GM12878 (cell line): ENCODE measurements at regions not wholly inside any gene's neighbourhood (a gene's known extent, or its start where the extent isn't known, plus 50 kb on each side); places are given as distances from the start of the nearest gene placed in this dataset.

ENCODE experiments used
- ATAC-seq: fragments of 200-7000 bp; cut with Tn5 transposase; 3 replicates; pipeline ENCODE4 v1.9.1; 2020; ENCODE audit warnings: mild to moderate bottlenecking, moderate library complexity
- BruUV-seq: library from RNA; stranded (reverse); fragments of 400-500 nt; replicated peaks from 2 replicates; lab custom pipeline; 2021; lab: Mats Ljungman, UMichigan
- CTCF ChIA-PET: fragments of 300-600 bp; sonication (Branson Sonifier 250); formaldehyde crosslinking; extraction: SDS; loops from one replicate; lab custom pipeline; 2021; ENCODE audit warnings: inconsistent platforms; lab: Yijun Ruan, JAX
- POLR2A ChIA-PET: fragments of 350-600 bp; formaldehyde crosslinking; extraction: SDS; loops from one replicate; lab custom pipeline; 2021; ENCODE audit warnings: inconsistent platforms; lab: Charles Lee
- RAD21 ChIA-PET: fragments of 300-600 bp; sonication (Branson Sonifier 250); formaldehyde crosslinking; loops from one replicate; lab custom pipeline; 2023; ENCODE audit warnings: antibody characterized with exemption; ENCODE audit not compliant: unreplicated experiment; lab: Charles Lee
- SMC1A ChIA-PET: fragments of 300-600 bp; sonication (Branson Sonifier 250); formaldehyde crosslinking; loops from one replicate; lab custom pipeline; 2023; ENCODE audit not compliant: unreplicated experiment, uncharacterized antibody; lab: Charles Lee
- DNase-seq: peaks from one replicate; pipeline ENCODE4 v3.0.0-alpha.2; 2011; ENCODE audit warnings: low read depth, low spot score
- FAIRE-seq: peaks from 3 replicates; lab custom pipeline; 2011; peaks lifted over from hg19 to GRCh38; lab: Jason Lieb, UNC
- H2AFZ ChIP-seq: 2 replicates; pipeline ENCODE4 v1.6.0; 2011; ENCODE audit warnings: low read depth, low read length, control low read depth; ENCODE audit not compliant: control insufficient read depth
- H3K27ac ChIP-seq: 2 replicates; pipeline ENCODE4 v1.5.1; 2011; ENCODE audit warnings: control low read depth; ENCODE audit not compliant: control insufficient read depth, insufficient read depth
- H3K27me3 ChIP-seq, 2 experiments: replicated peaks in 1 of 2; 2 replicates each; pipeline versions ENCODE4 v1.6.0 to v1.6.1; 2011; ENCODE audit warnings: low read length in 1 of 2; ENCODE audit not compliant: control insufficient read depth in 2 of 2, insufficient read depth in 2 of 2
- H3K36me3 ChIP-seq, 2 experiments: 2 replicates each; pipeline ENCODE4 v1.5.1; 2011; ENCODE audit warnings: low read length in 1 of 2; ENCODE audit not compliant: control insufficient read depth in 2 of 2, insufficient read depth in 2 of 2
- H3K4me1 ChIP-seq: 2 replicates; pipeline ENCODE4 v1.6.1; 2011; ENCODE audit warnings: mild to moderate bottlenecking, low read length, moderate library complexity, mixed read lengths; ENCODE audit not compliant: control insufficient read depth, insufficient read depth
- H3K4me2 ChIP-seq: 2 replicates; pipeline ENCODE4 v1.6.0; 2011; ENCODE audit warnings: control low read depth; ENCODE audit not compliant: control insufficient read depth, insufficient read depth
- H3K4me3 ChIP-seq: fragments of 200-600 bp; sonication (generic); 2 replicates; pipeline ENCODE4 v1.5.1; 2016
- H3K79me2 ChIP-seq: 2 replicates; pipeline ENCODE4 v1.6.0; 2011; ENCODE audit warnings: low read length; ENCODE audit not compliant: control insufficient read depth, insufficient read depth
- H3K9ac ChIP-seq: 2 replicates; pipeline ENCODE4 v1.8.0; 2011; ENCODE audit warnings: low read length, control low read depth, mixed read lengths; ENCODE audit not compliant: control insufficient read depth, insufficient read depth
- H3K9me3 ChIP-seq: replicated peaks from 3 replicates; pipeline ENCODE4 v1.5.1; 2011; ENCODE audit warnings: mild to moderate bottlenecking, low read length; ENCODE audit not compliant: control insufficient read depth, insufficient read depth
- H4K20me1 ChIP-seq: 2 replicates; pipeline ENCODE4 v1.6.0; 2011; ENCODE audit not compliant: control insufficient read depth, insufficient read depth
- BHLHE40 ChIP-seq, 2 experiments: fragments of 450-650 bp in 1 of 2; IDR thresholded peaks; 2 replicates each; pipeline ENCODE4 v1.6.1; 2011 to 2017; ENCODE audit warnings: low read depth in 2 of 2, borderline replicate concordance in 1 of 2, improper control_type of control experiment in 1 of 2, low read length in 1 of 2, mild to moderate bottlenecking in 1 of 2
- BMI1 ChIP-seq: fragments of 450-650 bp; IDR thresholded peaks from 2 replicates; pipeline ENCODE4 v1.6.1; 2016; ENCODE audit warnings: mild to moderate bottlenecking, moderate library complexity, borderline replicate concordance
- CHD2 ChIP-seq: IDR thresholded peaks from 2 replicates; pipeline ENCODE4 v1.6.1; 2011; ENCODE audit warnings: low read depth, low read length, improper control_type of control experiment, borderline replicate concordance
- ETV6 ChIP-seq, 2 experiments: fragments of 450-650 bp in 1 of 2; IDR thresholded peaks in 1 of 2; conservative IDR thresholded peaks in 1 of 2; 2 replicates each; pipeline ENCODE4 v1.6.1; 2014; ENCODE audit warnings: antibody characterized with exemption in 1 of 2, borderline replicate concordance in 1 of 2, low read depth in 1 of 2, mild to moderate bottlenecking in 1 of 2, moderate library complexity in 1 of 2
- GATAD2B ChIP-seq: fragments of 450-650 bp; conservative IDR thresholded peaks from 2 replicates; pipeline ENCODE4 v1.6.1; 2017; ENCODE audit warnings: low read depth, mild to moderate bottlenecking, moderate library complexity
- MTA3 ChIP-seq: IDR thresholded peaks from 2 replicates; pipeline ENCODE4 v1.6.1; 2012; ENCODE audit warnings: low read length, inconsistent platforms, borderline replicate concordance
- NR2F1 ChIP-seq: fragments of 450-650 bp; conservative IDR thresholded peaks from 2 replicates; pipeline ENCODE4 v1.6.1; 2017; ENCODE audit warnings: mild to moderate bottlenecking
- RELA ChIP-seq: fragments of 450-650 bp; IDR thresholded peaks from 2 replicates; pipeline ENCODE4 v1.8.0; 2014; ENCODE audit warnings: borderline replicate concordance; ENCODE audit not compliant: partially characterized antibody
- SMAD1 ChIP-seq: fragments of 450-650 bp; IDR thresholded peaks from 2 replicates; pipeline ENCODE4 v1.6.1; 2018; ENCODE audit warnings: mild to moderate bottlenecking, low read depth; ENCODE audit not compliant: partially characterized antibody
- SRF ChIP-seq, 2 experiments: IDR thresholded peaks; 2 replicates each; pipeline ENCODE4 v1.6.1; 2011; ENCODE audit warnings: low read depth in 2 of 2, low read length in 2 of 2, mild to moderate bottlenecking in 1 of 2, moderate library complexity in 1 of 2
- SUZ12 ChIP-seq: fragments of 200-600 bp; sonication (generic); IDR thresholded peaks from one replicate; pipeline ENCODE4 v1.6.1; 2018; ENCODE audit warnings: antibody characterized with exemption, mild to moderate bottlenecking; ENCODE audit not compliant: unreplicated experiment
- ZNF384 ChIP-seq: IDR thresholded peaks from 2 replicates; pipeline ENCODE4 v1.6.1; 2012; ENCODE audit warnings: low read depth, mild to moderate bottlenecking, low read length, improper control_type of control experiment, borderline replicate concordance
- WGBS: methylation state at CpG from one replicate; pipeline ENCODE4 v1.1.6; 2016; ENCODE audit warnings: low lambda C conversion rate; ENCODE audit not compliant: insufficient replicate concordance, insufficient coverage; ENCODE audit errors: missing lambda C conversion rate; 5-methylcytosine and 5-hydroxymethylcytosine counted together
- in situ Hi-C: fragments of 300-500 bp; cut with MboI; formaldehyde crosslinking; loops from 9 replicates; pipeline ENCODE4 v1.14.3; 2018; ENCODE audit warnings: mixed read lengths
- intact Hi-C: fragments of 100-400 bp; cut with micrococcal nuclease; formaldehyde crosslinking; loops from one replicate; pipeline ENCODE4 v1.14.2; 2022; ENCODE audit not compliant: unreplicated experiment
- TF ChIP-seq, protein P1 (sequence below), 3 experiments: IDR thresholded peaks in 2 of 3; conservative IDR thresholded peaks in 1 of 3; 2 replicates each; pipeline ENCODE4 v1.5.1; 2011; ENCODE audit warnings: low read depth in 3 of 3, low read length in 3 of 3, mild to moderate bottlenecking in 3 of 3, control low read depth in 2 of 3, moderate library complexity in 2 of 3, inconsistent platforms in 1 of 3, mixed read lengths in 1 of 3; ENCODE audit not compliant: control insufficient read depth in 2 of 3, insufficient read depth in 1 of 3; ENCODE audit errors: extremely low read depth in 1 of 3
- TF ChIP-seq, protein P2 (sequence below): IDR thresholded peaks from 2 replicates; pipeline ENCODE4 v1.6.1; 2011; ENCODE audit warnings: mild to moderate bottlenecking, low read depth, low read length, moderate library complexity; ENCODE audit not compliant: insufficient replicate concordance
- TF ChIP-seq, protein P3 (sequence below): fragments of 450-650 bp; IDR thresholded peaks from 2 replicates; pipeline ENCODE4 v1.6.1; 2017; ENCODE audit warnings: borderline replicate concordance
- TF ChIP-seq, protein P4 (sequence below): fragments of 450-650 bp; IDR thresholded peaks from 2 replicates; pipeline ENCODE4 v1.6.1; 2017; ENCODE audit warnings: mild to moderate bottlenecking, moderate library complexity

DNA sequence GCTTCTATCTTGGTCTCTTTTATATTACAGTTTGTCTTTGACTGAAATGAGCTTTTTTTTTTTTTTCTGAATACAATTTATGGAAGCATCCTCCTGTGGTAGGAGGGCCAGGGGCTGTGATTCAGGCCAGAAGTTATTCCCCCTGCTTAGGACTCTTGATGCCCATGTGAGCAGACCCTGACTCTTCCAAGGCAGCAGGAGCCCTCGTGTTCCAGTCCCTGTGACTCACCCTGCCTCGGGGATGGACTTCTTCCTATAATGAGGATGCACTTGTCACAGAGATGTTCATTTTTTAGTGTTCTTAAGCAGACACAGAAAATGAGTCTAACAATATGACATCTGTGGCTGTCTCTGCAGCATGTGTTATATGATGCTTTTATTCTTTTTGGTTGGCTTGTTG is 1293.7 kb upstream of the AUTS2 start:
- DNase-seq (no peak), ATAC-seq (no peak), FAIRE-seq (no peak)
- ChIA-PET CTCF (no interaction called here), RAD21 (no interaction called here), SMC1A (interaction anchor here (0.6 kb wide), 1 partner anchor 19 kb away, joined by 3 read pairs; no protein-coding TSS in a partner anchor), POLR2A (no interaction called here)
- WGBS, result 20% methylated on average over 2 of the region's 2 CpGs
- H3K4me1 ChIP-seq, result no peaks in the 10 kb centered on the region
- H2AFZ ChIP-seq, result no peak overlapping the region
- no peak overlapping the region for H3K4me3 ChIP-seq
- H3K27me3 ChIP-seq, result no peaks in the 10 kb centered on the region
- H3K9ac ChIP-seq, result no peak overlapping the region
- H3K79me2 ChIP-seq, result no peaks in the 10 kb centered on the region
- H4K20me1 ChIP-seq, result no peaks in the 10 kb centered on the region
- no peaks in the 10 kb centered on the region for H3K9me3 ChIP-seq
- no TSS peak for BruUV-seq
- H3K36me3 ChIP-seq, result no peaks in the 10 kb centered on the region
- H3K27ac ChIP-seq, result no peak overlapping the region
- in situ Hi-C loops, result no loop called here
- H3K4me2 ChIP-seq, result no peak overlapping the region
- intact Hi-C loops, result no loop called here
- TF ChIP-seq NR2F1, result no peak
- no peak for TF ChIP-seq BMI1
- no peak for TF ChIP-seq GATAD2B
- TF ChIP-seq MTA3, result no peak
- TF ChIP-seq RELA, result no peak
- TF ChIP-seq, protein P1, sequence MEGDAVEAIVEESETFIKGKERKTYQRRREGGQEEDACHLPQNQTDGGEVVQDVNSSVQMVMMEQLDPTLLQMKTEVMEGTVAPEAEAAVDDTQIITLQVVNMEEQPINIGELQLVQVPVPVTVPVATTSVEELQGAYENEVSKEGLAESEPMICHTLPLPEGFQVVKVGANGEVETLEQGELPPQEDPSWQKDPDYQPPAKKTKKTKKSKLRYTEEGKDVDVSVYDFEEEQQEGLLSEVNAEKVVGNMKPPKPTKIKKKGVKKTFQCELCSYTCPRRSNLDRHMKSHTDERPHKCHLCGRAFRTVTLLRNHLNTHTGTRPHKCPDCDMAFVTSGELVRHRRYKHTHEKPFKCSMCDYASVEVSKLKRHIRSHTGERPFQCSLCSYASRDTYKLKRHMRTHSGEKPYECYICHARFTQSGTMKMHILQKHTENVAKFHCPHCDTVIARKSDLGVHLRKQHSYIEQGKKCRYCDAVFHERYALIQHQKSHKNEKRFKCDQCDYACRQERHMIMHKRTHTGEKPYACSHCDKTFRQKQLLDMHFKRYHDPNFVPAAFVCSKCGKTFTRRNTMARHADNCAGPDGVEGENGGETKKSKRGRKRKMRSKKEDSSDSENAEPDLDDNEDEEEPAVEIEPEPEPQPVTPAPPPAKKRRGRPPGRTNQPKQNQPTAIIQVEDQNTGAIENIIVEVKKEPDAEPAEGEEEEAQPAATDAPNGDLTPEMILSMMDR (IDR thresholded peaks at IDR 0.05 in 2 of 3, conservative IDR thresholded peaks at IDR 0.05 in 1 of 3; ENCODE audit: control insufficient read depth in 2 of 3, extremely low read depth in 1 of 3, insufficient read depth in 1 of 3, low read depth in 3 of 3, low read length in 3 of 3), result no peak
- TF ChIP-seq, protein P2, sequence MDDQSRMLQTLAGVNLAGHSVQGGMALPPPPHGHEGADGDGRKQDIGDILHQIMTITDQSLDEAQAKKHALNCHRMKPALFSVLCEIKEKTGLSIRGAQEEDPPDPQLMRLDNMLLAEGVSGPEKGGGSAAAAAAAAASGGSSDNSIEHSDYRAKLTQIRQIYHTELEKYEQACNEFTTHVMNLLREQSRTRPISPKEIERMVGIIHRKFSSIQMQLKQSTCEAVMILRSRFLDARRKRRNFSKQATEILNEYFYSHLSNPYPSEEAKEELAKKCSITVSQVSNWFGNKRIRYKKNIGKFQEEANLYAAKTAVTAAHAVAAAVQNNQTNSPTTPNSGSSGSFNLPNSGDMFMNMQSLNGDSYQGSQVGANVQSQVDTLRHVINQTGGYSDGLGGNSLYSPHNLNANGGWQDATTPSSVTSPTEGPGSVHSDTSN, result no peak
- no peak for TF ChIP-seq ETV6 (conservative IDR thresholded peaks at IDR 0.05 in 1 of 2, IDR thresholded peaks at IDR 0.05 in 1 of 2; ENCODE audit: borderline replicate concordance in 1 of 2, low read depth in 1 of 2)
- TF ChIP-seq, protein P3, sequence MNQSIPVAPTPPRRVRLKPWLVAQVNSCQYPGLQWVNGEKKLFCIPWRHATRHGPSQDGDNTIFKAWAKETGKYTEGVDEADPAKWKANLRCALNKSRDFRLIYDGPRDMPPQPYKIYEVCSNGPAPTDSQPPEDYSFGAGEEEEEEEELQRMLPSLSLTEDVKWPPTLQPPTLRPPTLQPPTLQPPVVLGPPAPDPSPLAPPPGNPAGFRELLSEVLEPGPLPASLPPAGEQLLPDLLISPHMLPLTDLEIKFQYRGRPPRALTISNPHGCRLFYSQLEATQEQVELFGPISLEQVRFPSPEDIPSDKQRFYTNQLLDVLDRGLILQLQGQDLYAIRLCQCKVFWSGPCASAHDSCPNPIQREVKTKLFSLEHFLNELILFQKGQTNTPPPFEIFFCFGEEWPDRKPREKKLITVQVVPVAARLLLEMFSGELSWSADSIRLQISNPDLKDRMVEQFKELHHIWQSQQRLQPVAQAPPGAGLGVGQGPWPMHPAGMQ, result no peak
- no peak for TF ChIP-seq BHLHE40 (IDR thresholded peaks at IDR 0.05; ENCODE audit: borderline replicate concordance in 1 of 2, low read depth in 2 of 2, low read length in 1 of 2)
- TF ChIP-seq, protein P4, sequence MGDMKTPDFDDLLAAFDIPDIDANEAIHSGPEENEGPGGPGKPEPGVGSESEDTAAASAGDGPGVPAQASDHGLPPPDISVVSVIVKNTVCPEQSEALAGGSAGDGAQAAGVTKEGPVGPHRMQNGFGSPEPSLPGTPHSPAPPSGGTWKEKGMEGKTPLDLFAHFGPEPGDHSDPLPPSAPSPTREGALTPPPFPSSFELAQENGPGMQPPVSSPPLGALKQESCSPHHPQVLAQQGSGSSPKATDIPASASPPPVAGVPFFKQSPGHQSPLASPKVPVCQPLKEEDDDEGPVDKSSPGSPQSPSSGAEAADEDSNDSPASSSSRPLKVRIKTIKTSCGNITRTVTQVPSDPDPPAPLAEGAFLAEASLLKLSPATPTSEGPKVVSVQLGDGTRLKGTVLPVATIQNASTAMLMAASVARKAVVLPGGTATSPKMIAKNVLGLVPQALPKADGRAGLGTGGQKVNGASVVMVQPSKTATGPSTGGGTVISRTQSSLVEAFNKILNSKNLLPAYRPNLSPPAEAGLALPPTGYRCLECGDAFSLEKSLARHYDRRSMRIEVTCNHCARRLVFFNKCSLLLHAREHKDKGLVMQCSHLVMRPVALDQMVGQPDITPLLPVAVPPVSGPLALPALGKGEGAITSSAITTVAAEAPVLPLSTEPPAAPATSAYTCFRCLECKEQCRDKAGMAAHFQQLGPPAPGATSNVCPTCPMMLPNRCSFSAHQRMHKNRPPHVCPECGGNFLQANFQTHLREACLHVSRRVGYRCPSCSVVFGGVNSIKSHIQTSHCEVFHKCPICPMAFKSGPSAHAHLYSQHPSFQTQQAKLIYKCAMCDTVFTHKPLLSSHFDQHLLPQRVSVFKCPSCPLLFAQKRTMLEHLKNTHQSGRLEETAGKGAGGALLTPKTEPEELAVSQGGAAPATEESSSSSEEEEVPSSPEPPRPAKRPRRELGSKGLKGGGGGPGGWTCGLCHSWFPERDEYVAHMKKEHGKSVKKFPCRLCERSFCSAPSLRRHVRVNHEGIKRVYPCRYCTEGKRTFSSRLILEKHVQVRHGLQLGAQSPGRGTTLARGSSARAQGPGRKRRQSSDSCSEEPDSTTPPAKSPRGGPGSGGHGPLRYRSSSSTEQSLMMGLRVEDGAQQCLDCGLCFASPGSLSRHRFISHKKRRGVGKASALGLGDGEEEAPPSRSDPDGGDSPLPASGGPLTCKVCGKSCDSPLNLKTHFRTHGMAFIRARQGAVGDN, result no peak
- no peak for TF ChIP-seq SRF (IDR thresholded peaks at IDR 0.05; ENCODE audit: low read depth in 2 of 2, low read length in 2 of 2)
- no peak for TF ChIP-seq ZNF384
- TF ChIP-seq SMAD1, result no peak
- no peak for TF ChIP-seq SUZ12
- TF ChIP-seq CHD2, result no peak
